Muscle of leg (tissue), 3 donors: ENCODE measurements at regions not wholly inside any gene's neighbourhood (a gene's known extent, or its start where the extent isn't known, plus 50 kb on each side); places are given as distances from the start of the nearest gene placed in this dataset.

Source experiments
- DNase-seq: peaks from one replicate; pipeline ENCODE4 v3.0.0; 2013
- H3K27ac ChIP-seq: one replicate; pipeline ENCODE4 v1.5.1; 2013; ENCODE audit warnings: mild to moderate bottlenecking, low read length, control low read depth
- H3K27me3 ChIP-seq: one replicate; pipeline ENCODE4 v1.6.1; 2013; ENCODE audit warnings: low read length; ENCODE audit not compliant: control insufficient read depth, insufficient read depth
- H3K36me3 ChIP-seq: one replicate; pipeline ENCODE4 v1.6.1; 2013; ENCODE audit warnings: low read length; ENCODE audit not compliant: control insufficient read depth, insufficient read depth
- H3K4me1 ChIP-seq: one replicate; pipeline ENCODE4 v1.6.1; 2013; ENCODE audit warnings: low read length; ENCODE audit not compliant: control insufficient read depth, insufficient read depth
- H3K4me3 ChIP-seq: one replicate; pipeline ENCODE4 v1.5.1; 2013; ENCODE audit warnings: low read length, control low read depth
- H3K9me3 ChIP-seq: replicated peaks from 2 replicates; pipeline ENCODE4 v1.6.1; 2013; ENCODE audit warnings: low read depth, low read length; ENCODE audit not compliant: control insufficient read depth
- WGBS: methylation state at CpG from one replicate; pipeline ENCODE4 v1.1.5; 2013; ENCODE audit warnings: missing lambda C conversion rate; ENCODE audit not compliant: insufficient coverage; 5-methylcytosine and 5-hydroxymethylcytosine counted together

DNA sequence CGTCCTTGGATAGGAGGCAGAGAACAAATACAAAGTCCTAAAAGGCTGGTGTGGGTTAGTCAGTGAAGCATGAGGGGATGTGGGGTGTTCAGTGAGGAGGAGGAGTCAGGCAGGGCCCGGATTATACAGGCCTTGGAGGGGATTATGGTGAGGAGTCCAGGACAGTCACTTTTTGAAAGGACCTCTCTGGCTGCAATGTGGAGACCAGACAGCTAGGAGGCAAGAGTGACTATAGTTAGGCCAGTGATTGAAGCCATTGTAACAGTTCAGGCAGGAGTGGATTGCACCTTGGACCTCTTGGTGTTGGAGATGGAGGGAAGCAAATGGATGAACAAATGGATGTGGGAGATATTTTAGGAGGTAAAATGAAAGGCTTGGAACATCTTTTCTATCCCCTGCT is 115.8 kb downstream of the C1orf94 start:
- no peaks in the 10 kb centered on the region for H3K27me3 ChIP-seq
- DNase-seq: no peak
- H3K36me3 ChIP-seq: no peaks in the 10 kb centered on the region
- 64% methylated on average over 2 of the region's 2 CpGs for WGBS
- H3K4me3 ChIP-seq: no peak overlapping the region
- no peak overlapping the region for H3K27ac ChIP-seq
- H3K4me1 ChIP-seq: no peaks in the 10 kb centered on the region
- no peaks in the 10 kb centered on the region for H3K9me3 ChIP-seq

GRCh38 chr1:34296059-34296458 is 119.4 kb downstream of the C1orf94 start:
- DNase-seq: no peak
- WGBS: 43% methylated on average over 4 of the region's 6 CpGs
- no peak overlapping the region for H3K27ac ChIP-seq
- no peaks in the 10 kb centered on the region for H3K27me3 ChIP-seq
- no peaks in the 10 kb centered on the region for H3K9me3 ChIP-seq
- no peak overlapping the region for H3K4me3 ChIP-seq
- no peaks in the 10 kb centered on the region for H3K4me1 ChIP-seq
- H3K36me3 ChIP-seq: no peaks in the 10 kb centered on the region

GRCh38 chr1:34302798-34303197 is 126.1 kb downstream of the C1orf94 start:
- H3K27ac ChIP-seq: no peak overlapping the region
- H3K9me3 ChIP-seq: no peaks in the 10 kb centered on the region
- H3K4me3 ChIP-seq: no peak overlapping the region
- no peaks in the 10 kb centered on the region for H3K4me1 ChIP-seq
- H3K27me3 ChIP-seq: no peaks in the 10 kb centered on the region
- H3K36me3 ChIP-seq: no peaks in the 10 kb centered on the region
- WGBS: 100% methylated on average over 1 of the region's 1 CpG
- no peak for DNase-seq

DNA sequence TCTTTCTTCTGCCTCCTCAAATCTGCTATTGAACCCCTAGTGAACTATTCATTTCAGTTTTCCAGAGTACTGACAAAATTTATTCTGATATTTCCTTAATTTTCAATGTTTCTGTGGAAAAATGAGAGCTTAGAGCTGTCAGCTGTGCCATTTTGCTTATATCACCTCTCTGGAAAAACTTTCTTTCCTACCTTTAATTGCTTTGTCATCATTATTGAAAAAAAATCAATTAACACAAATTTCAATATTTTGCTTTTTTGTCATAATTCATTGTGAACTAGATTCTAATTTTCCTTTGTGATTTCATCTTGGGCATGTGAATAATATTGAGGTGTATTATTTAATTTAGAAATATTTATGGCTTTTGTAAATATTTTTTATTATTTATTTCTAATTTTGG is 126.5 kb downstream of the C1orf94 start:
- Histone ChIP-seq H3K4me1 (no peaks in the 10 kb centered on the region), H3K36me3 (no peaks in the 10 kb centered on the region), H3K4me3 (no peak overlapping the region), H3K27ac (no peak overlapping the region), H3K9me3 (no peaks in the 10 kb centered on the region), H3K27me3 (no peaks in the 10 kb centered on the region)
- DNase-seq: no peak

DNA sequence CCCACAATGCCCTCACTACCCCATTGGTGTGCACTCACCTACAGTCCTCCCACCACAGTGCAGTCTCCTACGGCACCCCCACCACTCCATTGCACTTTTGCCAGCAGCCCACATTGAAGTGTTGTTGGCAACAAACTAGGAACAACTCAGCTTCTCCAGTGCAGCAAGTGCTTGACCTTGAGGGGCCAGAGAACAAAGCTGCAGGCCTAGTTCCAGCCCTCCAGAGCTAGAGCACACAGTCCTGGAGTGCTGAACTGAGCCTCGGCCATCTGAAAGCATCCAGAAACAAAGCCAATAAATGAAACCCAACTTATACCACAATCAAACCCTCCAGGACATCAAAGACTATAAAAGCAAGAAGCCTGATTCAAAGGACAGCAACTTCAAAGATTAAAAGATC is 129.9 kb downstream of the C1orf94 start:
- Histone ChIP-seq H3K36me3 (no peaks in the 10 kb centered on the region), H3K27ac (no peak overlapping the region), H3K4me1 (no peaks in the 10 kb centered on the region), H3K27me3 (no peaks in the 10 kb centered on the region), H3K4me3 (no peak overlapping the region), H3K9me3 (no peaks in the 10 kb centered on the region)
- DNase-seq: no peak
- WGBS: 76% methylated on average over 2 of the region's 2 CpGs

GRCh38 chr1:34312359-34312758 is 135.7 kb downstream of the C1orf94 start:
- H3K27me3 ChIP-seq: no peaks in the 10 kb centered on the region
- DNase-seq: no peak
- WGBS: no CpG with 5 or more reads among the region's 1 CpG
- H3K9me3 ChIP-seq: peaks cover 5% of the 10 kb centered on the region
- no peak overlapping the region for H3K4me3 ChIP-seq
- no peak overlapping the region for H3K27ac ChIP-seq
- H3K36me3 ChIP-seq: no peaks in the 10 kb centered on the region
- no peaks in the 10 kb centered on the region for H3K4me1 ChIP-seq

- no CpG with 5 or more reads among the region's 1 CpG for WGBS
- Histone ChIP-seq H3K27ac (no peak overlapping the region), H3K4me3 (no peak overlapping the region), H3K4me1 (no peaks in the 10 kb centered on the region), H3K9me3 (peaks cover 5% of the 10 kb centered on the region), H3K27me3 (no peaks in the 10 kb centered on the region), H3K36me3 (no peaks in the 10 kb centered on the region)
- no peak for DNase-seq
These were observed 139.3 kb downstream of the C1orf94 start for GRCh38 chr1:34315974-34316373.

- Histone ChIP-seq H3K27me3 (no peaks in the 10 kb centered on the region), H3K36me3 (no peaks in the 10 kb centered on the region), H3K9me3 (peaks cover 5% of the 10 kb centered on the region), H3K27ac (no peak overlapping the region), H3K4me1 (no peaks in the 10 kb centered on the region), H3K4me3 (no peak overlapping the region)
- no peak for DNase-seq
These were observed 140.1 kb downstream of the C1orf94 start for GRCh38 chr1:34316773-34317172.

- Histone ChIP-seq H3K4me3 (no peak overlapping the region), H3K9me3 (peaks cover 5% of the 10 kb centered on the region), H3K36me3 (no peaks in the 10 kb centered on the region), H3K4me1 (no peaks in the 10 kb centered on the region), H3K27ac (no peak overlapping the region), H3K27me3 (no peaks in the 10 kb centered on the region)
- no peak for DNase-seq
- WGBS: no CpG with 5 or more reads among the region's 4 CpGs
These were observed 142.5 kb downstream of the C1orf94 start for GRCh38 chr1:34319218-34319617.

DNA sequence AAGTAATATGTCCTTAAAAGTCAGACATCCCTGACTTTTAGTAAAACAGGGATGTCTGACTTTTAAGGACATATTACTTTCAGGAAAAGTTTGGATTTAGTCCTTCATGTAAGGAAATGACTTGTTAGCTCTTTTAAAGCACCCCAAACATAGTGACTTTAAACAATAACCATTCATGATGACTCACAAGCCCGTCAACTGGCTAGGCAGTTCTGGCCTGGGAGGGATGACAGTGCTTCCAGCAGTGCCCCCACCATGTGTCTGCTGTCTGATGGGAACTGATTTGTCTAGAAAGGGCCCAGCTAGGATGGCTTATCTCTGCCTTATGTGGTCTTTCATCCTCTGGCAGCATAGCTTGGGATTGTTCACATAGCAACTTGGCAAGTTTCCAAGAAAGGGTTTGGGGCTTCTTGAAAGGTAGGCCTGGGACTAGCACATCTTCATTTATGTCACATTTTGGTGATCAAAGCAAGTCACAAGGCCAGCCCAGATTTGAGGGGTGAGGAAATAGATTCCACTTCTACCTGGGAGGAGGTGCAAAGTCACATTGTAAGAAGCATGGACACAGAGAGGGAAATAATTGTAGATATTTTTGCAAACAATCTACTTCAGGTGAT is 143.5 kb downstream of the C1orf94 start:
- Histone ChIP-seq H3K36me3 (no peaks in the 10 kb centered on the region), H3K4me3 (no peak overlapping the region), H3K27ac (no peak overlapping the region), H3K27me3 (no peaks in the 10 kb centered on the region), H3K4me1 (no peaks in the 10 kb centered on the region), H3K9me3 (peaks cover 5% of the 10 kb centered on the region)
- no peak for DNase-seq
- 67% methylated on average over 1 of the region's 1 CpG for WGBS

GRCh38 chr1:34322969-34323368 is 146.3 kb downstream of the C1orf94 start:
- Histone ChIP-seq H3K4me3 (no peak overlapping the region), H3K4me1 (no peaks in the 10 kb centered on the region), H3K36me3 (no peaks in the 10 kb centered on the region), H3K27ac (no peak overlapping the region), H3K27me3 (no peaks in the 10 kb centered on the region), H3K9me3 (no peaks in the 10 kb centered on the region)
- 88% methylated on average over 3 of the region's 3 CpGs for WGBS
- no peak for DNase-seq
